ENCODE measurements at regions not wholly inside any gene's neighbourhood (a gene's known extent, or its start where the extent isn't known, plus 50 kb on each side); places are given as distances from the start of the nearest gene placed in this dataset.

- H3K27me3 ChIP-seq = no peaks in the 10 kb centered on the region
- TF ChIP-seq CTCF (IDR thresholded peaks at IDR 0.05) (no peak), POLR2AphosphoS5 (IDR thresholded peaks at IDR 0.05) (no peak), POLR2A (IDR thresholded peaks at IDR 0.05) (no peak), EP300 (IDR thresholded peaks at IDR 0.05) (no peak)
- no peak overlapping the region for H3K27ac ChIP-seq
- peaks cover 0 to 19% (median 6%) of the 10 kb centered on the region in 4 donors for H3K9me3 ChIP-seq
- H3K4me3 ChIP-seq = no peak overlapping the region
- DNase-seq = no peak
- H3K36me3 ChIP-seq = no peaks in the 10 kb centered on the region
- 39 to 85% (median 43%) methylated on average over 2 of the region's 2 CpGs for WGBS, 5 donors
- intact Hi-C loops (cut with DNase I; ENCODE audit: low total_unique reads) = no loop called here
- no peaks in the 10 kb centered on the region for H3K4me1 ChIP-seq
Observed at GRCh38 chr3:162647321-162647720, 1150.7 kb downstream of the OTOL1 start.

GRCh38 chr3:162658003-162658402 is 1161.4 kb downstream of the OTOL1 start:
- WGBS, 5 donors = 82 to 90% (median 87%) methylated on average over 1 of the region's 1 CpG
- H3K4me3 ChIP-seq = no peak overlapping the region
- intact Hi-C loops (cut with DNase I; ENCODE audit: low total_unique reads) = no loop called here
- H3K9me3 ChIP-seq = no peaks in the 10 kb centered on the region
- no peak overlapping the region for H3K27ac ChIP-seq
- no peak for TF ChIP-seq CTCF (IDR thresholded peaks at IDR 0.05)
- no peak for TF ChIP-seq POLR2A (IDR thresholded peaks at IDR 0.05)
- TF ChIP-seq EP300 (IDR thresholded peaks at IDR 0.05) = no peak
- TF ChIP-seq POLR2AphosphoS5 (IDR thresholded peaks at IDR 0.05) = no peak
- H3K27me3 ChIP-seq = no peaks in the 10 kb centered on the region
- no peaks in the 10 kb centered on the region for H3K4me1 ChIP-seq
- DNase-seq = no peak
- no peaks in the 10 kb centered on the region for H3K36me3 ChIP-seq

GRCh38 chr3:162665684-162666391 is 1169.2 kb downstream of the OTOL1 start:
- Histone ChIP-seq H3K4me1 (peaks cover 0 to 3% (median 0%) of the 10 kb centered on the region in 4 donors), H3K27me3 (no peaks in the 10 kb centered on the region), H3K9me3 (no peaks in the 10 kb centered on the region), H3K27ac (no peak overlapping the region), H3K36me3 (no peaks in the 10 kb centered on the region), H3K4me3 (no peak overlapping the region)
- no peak for DNase-seq
- intact Hi-C loops (cut with DNase I; ENCODE audit: low total_unique reads) = no loop called here
- 71 to 94% (median 87%) methylated on average over 1 of the region's 1 CpG for WGBS, 5 donors
- TF ChIP-seq POLR2A (IDR thresholded peaks at IDR 0.05) (no peak), EP300 (IDR thresholded peaks at IDR 0.05) (no peak), POLR2AphosphoS5 (IDR thresholded peaks at IDR 0.05) (no peak), CTCF (IDR thresholded peaks at IDR 0.05) (no peak)

GRCh38 chr3:162666835-162667234 is 1170.2 kb downstream of the OTOL1 start:
- no peaks in the 10 kb centered on the region for H3K36me3 ChIP-seq
- no peaks in the 10 kb centered on the region for H3K9me3 ChIP-seq
- H3K4me3 ChIP-seq = no peak overlapping the region
- intact Hi-C loops (cut with DNase I; ENCODE audit: low total_unique reads) = no loop called here
- 87 to 94% (median 91%) methylated on average over 10 of the region's 10 CpGs for WGBS, 5 donors
- TF ChIP-seq CTCF (IDR thresholded peaks at IDR 0.05) (no peak), EP300 (IDR thresholded peaks at IDR 0.05) (no peak), POLR2A (IDR thresholded peaks at IDR 0.05) (no peak), POLR2AphosphoS5 (IDR thresholded peaks at IDR 0.05) (no peak)
- peaks cover 0 to 3% (median 0%) of the 10 kb centered on the region in 4 donors for H3K4me1 ChIP-seq
- H3K27me3 ChIP-seq = no peaks in the 10 kb centered on the region
- no peak for DNase-seq
- H3K27ac ChIP-seq = no peak overlapping the region
